CD4-positive, alpha-beta T cell treated with Interleukin-15 for 1 hour (primary cell): ENCODE measurements at regions not wholly inside any gene's neighbourhood (a gene's known extent, or its start where the extent isn't known, plus 50 kb on each side); places are given as distances from the start of the nearest gene placed in this dataset.
"Not testable (repeated sequence)": the region's sequence is repeated elsewhere in the genome, so short reads cannot be mapped to it uniquely, and the experiment has no call there.

Experiments used
- DNase-seq: peaks from one replicate; pipeline ENCODE4 v3.0.0-alpha.2; 2020

- DNase-seq = no peak
Observed at GRCh38 chr13:103615771-103616170, 549.6 kb upstream of the SLC10A2 start.

- DNase-seq = no peak
Observed at GRCh38 chr13:103614761-103615160, 548.5 kb upstream of the SLC10A2 start.

GRCh38 chr13:103607995-103608394 is 541.8 kb upstream of the SLC10A2 start:
- DNase-seq = no peak

GRCh38 chr13:103605546-103606326 is 539.5 kb upstream of the SLC10A2 start:
- no peak for DNase-seq

GRCh38 chr13:103599870-103600269 is 533.7 kb upstream of the SLC10A2 start:
- not testable (repeated sequence) for DNase-seq

- no peak for DNase-seq
Observed at GRCh38 chr13:103598671-103599070, 532.5 kb upstream of the SLC10A2 start.

GRCh38 chr13:103573446-103573845 is 507.2 kb upstream of the SLC10A2 start:
- DNase-seq = no peak

GRCh38 chr13:103568314-103568713 is 502.1 kb upstream of the SLC10A2 start:
- no peak for DNase-seq

- no peak for DNase-seq
Observed at GRCh38 chr13:103557878-103558277, 491.7 kb upstream of the SLC10A2 start.

GRCh38 chr13:103556681-103557080 is 490.5 kb upstream of the SLC10A2 start:
- no peak for DNase-seq

GRCh38 chr13:103547914-103548313 is 481.7 kb upstream of the SLC10A2 start:
- DNase-seq = no peak

GRCh38 chr13:103546271-103546670 is 480.1 kb upstream of the SLC10A2 start:
- DNase-seq = no peak

GRCh38 chr13:103542648-103543047 is 476.4 kb upstream of the SLC10A2 start:
- no peak for DNase-seq

- DNase-seq = no peak
Observed at GRCh38 chr13:103540382-103540765, 474.2 kb upstream of the SLC10A2 start.

- no peak for DNase-seq
Observed at GRCh38 chr13:103539721-103540381, 473.6 kb upstream of the SLC10A2 start.

GRCh38 chr13:103539265-103539664 is 473.0 kb upstream of the SLC10A2 start:
- no peak for DNase-seq

GRCh38 chr13:103537616-103538015 is 471.4 kb upstream of the SLC10A2 start:
- DNase-seq = no peak

GRCh38 chr13:103531278-103531677 is 465.1 kb upstream of the SLC10A2 start:
- no peak for DNase-seq

GRCh38 chr13:103528437-103528836 is 462.2 kb upstream of the SLC10A2 start:
- no peak for DNase-seq

- no peak for DNase-seq
Observed at GRCh38 chr13:103525530-103525929, 459.3 kb upstream of the SLC10A2 start.

- no peak for DNase-seq
Observed at GRCh38 chr13:103523858-103524257, 457.6 kb upstream of the SLC10A2 start.

- no peak for DNase-seq
Observed at GRCh38 chr13:103521532-103521931, 455.3 kb upstream of the SLC10A2 start.

- no peak for DNase-seq
Observed at GRCh38 chr13:103517768-103518102, 451.5 kb upstream of the SLC10A2 start.

GRCh38 chr13:103517066-103517767 is 451.0 kb upstream of the SLC10A2 start:
- DNase-seq = no peak
